ENCODE measurements at regions not wholly inside any gene's neighbourhood (a gene's known extent, or its start where the extent isn't known, plus 50 kb on each side); places are given as distances from the start of the nearest gene placed in this dataset.
A peak's percentile ranks its signal among the peaks of the same experiment; 100 is the strongest.

DNA sequence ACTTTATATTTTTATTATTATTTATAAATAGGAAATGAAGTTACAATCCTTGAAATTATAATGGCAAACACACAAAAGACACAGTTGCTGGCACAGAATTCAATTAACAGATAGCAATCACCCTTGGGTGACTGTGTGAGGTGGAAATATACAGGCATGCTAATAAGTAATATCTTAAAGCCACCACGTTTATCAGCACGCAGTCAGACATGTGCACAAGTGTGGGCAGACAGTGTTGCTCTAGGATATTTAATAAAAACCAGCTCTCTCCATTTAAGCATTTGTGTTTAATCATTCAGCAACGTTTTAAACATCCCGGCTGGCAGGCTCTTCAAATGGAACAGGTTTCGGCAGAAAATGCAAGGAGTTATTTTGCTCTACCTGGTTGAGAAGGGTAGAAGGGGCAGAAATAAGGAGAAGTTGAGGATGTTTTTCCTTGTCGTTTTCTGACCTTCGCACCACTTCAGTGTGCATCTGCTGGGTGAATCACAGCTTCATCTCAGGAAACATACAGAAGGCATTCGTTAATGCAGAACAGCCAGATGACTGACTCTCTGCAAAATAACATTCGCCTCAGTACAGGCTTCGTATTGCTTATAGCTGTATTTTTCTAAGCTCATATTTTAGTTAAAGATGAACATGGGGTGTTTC is 585.1 kb downstream of the QKI start:
- Histone ChIP-seq H3K4me1 (ENCODE audit: insufficient read depth, low read length) (peaks cover 4% of the 10 kb centered on the region), H3K4me3 (ENCODE audit: insufficient read depth, low read depth, low read length) (no peak overlapping the region), H2AFZ (ENCODE audit: low read depth, low read length) (no peak overlapping the region), H3K4me2 (ENCODE audit: low read length) (no peak overlapping the region), H4K20me1 (ENCODE audit: insufficient read depth, low read length) (no peaks in the 10 kb centered on the region), H3K79me2 (ENCODE audit: insufficient read depth, low read length) (no peaks in the 10 kb centered on the region), H3K9ac (ENCODE audit: low read length) (no peak overlapping the region), H3K9me3 (ENCODE audit: insufficient read depth, low read depth, low read length) (no peaks in the 10 kb centered on the region), H3K27me3 (ENCODE audit: insufficient read depth, low read length) (no peaks in the 10 kb centered on the region), H3K36me3 (ENCODE audit: insufficient read depth, low read length) (no peaks in the 10 kb centered on the region), H3K27ac (ENCODE audit: low read depth, low read length) (no peak overlapping the region)
- FAIRE-seq, result no peak
- TF ChIP-seq EZH2 (IDR thresholded peaks at IDR 0.05; ENCODE audit: insufficient read depth, low read length), result no peak
- TF ChIP-seq, protein P1, sequence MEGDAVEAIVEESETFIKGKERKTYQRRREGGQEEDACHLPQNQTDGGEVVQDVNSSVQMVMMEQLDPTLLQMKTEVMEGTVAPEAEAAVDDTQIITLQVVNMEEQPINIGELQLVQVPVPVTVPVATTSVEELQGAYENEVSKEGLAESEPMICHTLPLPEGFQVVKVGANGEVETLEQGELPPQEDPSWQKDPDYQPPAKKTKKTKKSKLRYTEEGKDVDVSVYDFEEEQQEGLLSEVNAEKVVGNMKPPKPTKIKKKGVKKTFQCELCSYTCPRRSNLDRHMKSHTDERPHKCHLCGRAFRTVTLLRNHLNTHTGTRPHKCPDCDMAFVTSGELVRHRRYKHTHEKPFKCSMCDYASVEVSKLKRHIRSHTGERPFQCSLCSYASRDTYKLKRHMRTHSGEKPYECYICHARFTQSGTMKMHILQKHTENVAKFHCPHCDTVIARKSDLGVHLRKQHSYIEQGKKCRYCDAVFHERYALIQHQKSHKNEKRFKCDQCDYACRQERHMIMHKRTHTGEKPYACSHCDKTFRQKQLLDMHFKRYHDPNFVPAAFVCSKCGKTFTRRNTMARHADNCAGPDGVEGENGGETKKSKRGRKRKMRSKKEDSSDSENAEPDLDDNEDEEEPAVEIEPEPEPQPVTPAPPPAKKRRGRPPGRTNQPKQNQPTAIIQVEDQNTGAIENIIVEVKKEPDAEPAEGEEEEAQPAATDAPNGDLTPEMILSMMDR (IDR thresholded peaks at IDR 0.05; ENCODE audit: insufficient read depth, low read depth, low read length), result no peak
- H3K9me3 Mint-ChIP-seq (ENCODE audit: unreplicated experiment), result no peaks in the 10 kb centered on the region
- no peaks in the 10 kb centered on the region for H3K36me3 Mint-ChIP-seq (ENCODE audit: low read depth, unreplicated experiment)
- no peak for DNase-seq (ENCODE audit: low read depth)
- H3K27me3 Mint-ChIP-seq (ENCODE audit: low read depth, unreplicated experiment), result no peaks in the 10 kb centered on the region
- peak overlapping the region; percentile 63 for H3K27ac Mint-ChIP-seq (ENCODE audit: unreplicated experiment)
- H3K4me1 Mint-ChIP-seq (ENCODE audit: low read depth, unreplicated experiment), result peaks cover 31% of the 10 kb centered on the region
- no peak overlapping the region for H3K4me3 Mint-ChIP-seq (ENCODE audit: unreplicated experiment)

- peak overlapping the region; percentile 85 for H3K27ac Mint-ChIP-seq (ENCODE audit: unreplicated experiment)
- no peak for TF ChIP-seq EZH2 (IDR thresholded peaks at IDR 0.05; ENCODE audit: insufficient read depth, low read length)
- TF ChIP-seq, protein P1 (IDR thresholded peaks at IDR 0.05; ENCODE audit: insufficient read depth, low read depth, low read length), result no peak
- no peaks in the 10 kb centered on the region for H3K36me3 ChIP-seq (ENCODE audit: insufficient read depth, low read length)
- FAIRE-seq, result no peak
- no peak overlapping the region for H3K4me3 Mint-ChIP-seq (ENCODE audit: unreplicated experiment)
- no peaks in the 10 kb centered on the region for H4K20me1 ChIP-seq (ENCODE audit: insufficient read depth, low read length)
- no peaks in the 10 kb centered on the region for H3K36me3 Mint-ChIP-seq (ENCODE audit: low read depth, unreplicated experiment)
- H3K27me3 ChIP-seq (ENCODE audit: insufficient read depth, low read length), result no peaks in the 10 kb centered on the region
- peaks cover 4% of the 10 kb centered on the region for H3K4me1 ChIP-seq (ENCODE audit: insufficient read depth, low read length)
- H2AFZ ChIP-seq (ENCODE audit: low read depth, low read length), result no peak overlapping the region
- H3K4me2 ChIP-seq (ENCODE audit: low read length), result peak overlapping the region; percentile 6
- no peaks in the 10 kb centered on the region for H3K9me3 ChIP-seq (ENCODE audit: insufficient read depth, low read depth, low read length)
- H3K4me3 ChIP-seq (ENCODE audit: insufficient read depth, low read depth, low read length), result no peak overlapping the region
- no peaks in the 10 kb centered on the region for H3K9me3 Mint-ChIP-seq (ENCODE audit: unreplicated experiment)
- H3K27ac ChIP-seq (ENCODE audit: low read depth, low read length), result no peak overlapping the region
- DNase-seq (ENCODE audit: low read depth), result peak; percentile 30
- H3K79me2 ChIP-seq (ENCODE audit: insufficient read depth, low read length), result no peaks in the 10 kb centered on the region
- H3K9ac ChIP-seq (ENCODE audit: low read length), result no peak overlapping the region
- peaks cover 40% of the 10 kb centered on the region for H3K4me1 Mint-ChIP-seq (ENCODE audit: low read depth, unreplicated experiment)
- no peaks in the 10 kb centered on the region for H3K27me3 Mint-ChIP-seq (ENCODE audit: low read depth, unreplicated experiment)
These were observed 584.0 kb downstream of the QKI start for GRCh38 chr6:163998496-163998895.

DNA sequence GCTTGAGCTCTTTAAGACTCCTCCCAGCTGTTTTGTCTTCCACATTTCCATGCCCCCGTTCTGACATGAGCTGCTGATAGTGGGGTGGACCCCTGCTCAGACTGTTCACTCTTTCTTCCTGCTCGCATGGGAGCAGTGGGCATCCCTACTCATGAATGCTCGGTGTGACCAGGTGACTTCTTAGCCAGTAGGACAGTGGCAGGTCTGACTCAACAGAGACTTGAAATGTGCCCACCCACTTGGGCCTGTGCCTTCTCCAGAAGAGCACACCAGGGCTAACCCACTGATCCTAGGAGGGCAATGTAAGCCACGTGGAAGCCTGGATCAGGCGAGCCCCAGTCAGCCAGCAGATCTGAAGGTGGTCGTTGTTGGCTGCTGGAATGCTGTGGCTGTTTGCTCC is 582.0 kb downstream of the QKI start:
- no peak overlapping the region for H3K27ac Mint-ChIP-seq (ENCODE audit: unreplicated experiment)
- TF ChIP-seq EZH2 (IDR thresholded peaks at IDR 0.05; ENCODE audit: insufficient read depth, low read length), result no peak
- TF ChIP-seq, protein P1 (IDR thresholded peaks at IDR 0.05; ENCODE audit: insufficient read depth, low read depth, low read length), result no peak

More for the DNA sequence above, 582.0 kb downstream of the QKI start:
- DNase-seq (ENCODE audit: low read depth), result no peak
- Histone ChIP-seq H3K9ac (ENCODE audit: low read length) (no peak overlapping the region), H3K4me1 (ENCODE audit: insufficient read depth, low read length) (peaks cover 4% of the 10 kb centered on the region), H3K4me2 (ENCODE audit: low read length) (no peak overlapping the region), H3K36me3 (ENCODE audit: insufficient read depth, low read length) (no peaks in the 10 kb centered on the region), H4K20me1 (ENCODE audit: insufficient read depth, low read length) (no peaks in the 10 kb centered on the region), H3K79me2 (ENCODE audit: insufficient read depth, low read length) (no peaks in the 10 kb centered on the region), H3K9me3 (ENCODE audit: insufficient read depth, low read depth, low read length) (no peaks in the 10 kb centered on the region), H3K27me3 (ENCODE audit: insufficient read depth, low read length) (no peaks in the 10 kb centered on the region), H3K4me3 (ENCODE audit: insufficient read depth, low read depth, low read length) (no peak overlapping the region), H2AFZ (ENCODE audit: low read depth, low read length) (no peak overlapping the region), H3K27ac (ENCODE audit: low read depth, low read length) (no peak overlapping the region)
- no peak for FAIRE-seq
- Mint-ChIP-seq H3K36me3 (ENCODE audit: low read depth, unreplicated experiment) (no peaks in the 10 kb centered on the region), H3K27me3 (ENCODE audit: low read depth, unreplicated experiment) (no peaks in the 10 kb centered on the region), H3K9me3 (ENCODE audit: unreplicated experiment) (no peaks in the 10 kb centered on the region), H3K4me1 (ENCODE audit: low read depth, unreplicated experiment) (peaks cover 52% of the 10 kb centered on the region), H3K4me3 (ENCODE audit: unreplicated experiment) (no peak overlapping the region)
